ENCODE measurements at regions not wholly inside any gene's neighbourhood (a gene's known extent, or its start where the extent isn't known, plus 50 kb on each side); places are given as distances from the start of the nearest gene placed in this dataset.

- Mint-ChIP-seq H3K4me3 (no peak overlapping the region), H3K36me3 (ENCODE audit: low read depth) (no peaks in the 10 kb centered on the region), H3K9me3 (no peaks in the 10 kb centered on the region), H3K27ac (no peak overlapping the region), H3K27me3 (no peaks in the 10 kb centered on the region), H3K4me1 (no peaks in the 10 kb centered on the region)
- intact Hi-C loops (cut with micrococcal nuclease): no loop called here
- peak; percentile 58 for DNase-seq
Measured at GRCh38 chr5:162209005-162209605, 141.5 kb downstream of the GABRG2 start.

- intact Hi-C loops (cut with micrococcal nuclease): no loop called here
- Mint-ChIP-seq H3K9me3 (peaks cover 3% of the 10 kb centered on the region), H3K4me1 (no peaks in the 10 kb centered on the region), H3K4me3 (no peak overlapping the region), H3K27me3 (no peaks in the 10 kb centered on the region), H3K36me3 (ENCODE audit: low read depth) (no peaks in the 10 kb centered on the region), H3K27ac (no peak overlapping the region)
- DNase-seq: no peak
Measured at GRCh38 chr5:162214551-162214950, 147.0 kb downstream of the GABRG2 start.

- peaks cover 3% of the 10 kb centered on the region for H3K9me3 Mint-ChIP-seq
- DNase-seq: no peak
- no peak overlapping the region for H3K27ac Mint-ChIP-seq
- H3K4me3 Mint-ChIP-seq: no peak overlapping the region
- H3K4me1 Mint-ChIP-seq: no peaks in the 10 kb centered on the region
- H3K27me3 Mint-ChIP-seq: no peaks in the 10 kb centered on the region
- intact Hi-C loops (cut with micrococcal nuclease): no loop called here
- H3K36me3 Mint-ChIP-seq (ENCODE audit: low read depth): no peaks in the 10 kb centered on the region
Measured at GRCh38 chr5:162217037-162217436, 149.5 kb downstream of the GABRG2 start.

- Mint-ChIP-seq H3K27me3 (no peaks in the 10 kb centered on the region), H3K27ac (no peak overlapping the region), H3K9me3 (peaks cover 3% of the 10 kb centered on the region), H3K4me1 (no peaks in the 10 kb centered on the region), H3K4me3 (no peak overlapping the region), H3K36me3 (ENCODE audit: low read depth) (no peaks in the 10 kb centered on the region)
- DNase-seq: no peak
- intact Hi-C loops (cut with micrococcal nuclease): no loop called here
Measured at GRCh38 chr5:162221910-162222309, 154.3 kb downstream of the GABRG2 start.

- intact Hi-C loops (cut with micrococcal nuclease): no loop called here
- no peaks in the 10 kb centered on the region for H3K36me3 Mint-ChIP-seq (ENCODE audit: low read depth)
Measured at GRCh38 chr5:162227075-162227474, 159.5 kb downstream of the GABRG2 start.

GRCh38 chr5:162230348-162230747, 162.8 kb downstream of the GABRG2 start:
- DNase-seq: no peak
- Mint-ChIP-seq H3K27ac (no peak overlapping the region), H3K4me1 (no peaks in the 10 kb centered on the region), H3K27me3 (no peaks in the 10 kb centered on the region), H3K36me3 (ENCODE audit: low read depth) (no peaks in the 10 kb centered on the region), H3K4me3 (no peak overlapping the region), H3K9me3 (peaks cover 6% of the 10 kb centered on the region)
- intact Hi-C loops (cut with micrococcal nuclease): no loop called here

More at GRCh38 chr5:162227075-162227474, 159.5 kb downstream of the GABRG2 start:
- Mint-ChIP-seq H3K4me3 (no peak overlapping the region), H3K4me1 (no peaks in the 10 kb centered on the region), H3K27ac (no peak overlapping the region), H3K27me3 (no peaks in the 10 kb centered on the region), H3K9me3 (peaks cover 3% of the 10 kb centered on the region)
- no peak for DNase-seq

GRCh38 chr5:162231522-162231921, 163.9 kb downstream of the GABRG2 start:
- no peaks in the 10 kb centered on the region for H3K36me3 Mint-ChIP-seq (ENCODE audit: low read depth)

GRCh38 chr5:162240734-162241133, 173.2 kb downstream of the GABRG2 start:
- no peaks in the 10 kb centered on the region for H3K4me1 Mint-ChIP-seq
- H3K27ac Mint-ChIP-seq: no peak overlapping the region
- DNase-seq: peak; percentile 20
- no peaks in the 10 kb centered on the region for H3K27me3 Mint-ChIP-seq
- H3K9me3 Mint-ChIP-seq: peaks cover 7% of the 10 kb centered on the region
- intact Hi-C loops (cut with micrococcal nuclease): no loop called here
- no peak overlapping the region for H3K4me3 Mint-ChIP-seq
- H3K36me3 Mint-ChIP-seq (ENCODE audit: low read depth): no peaks in the 10 kb centered on the region

More at GRCh38 chr5:162231522-162231921, 163.9 kb downstream of the GABRG2 start:
- intact Hi-C loops (cut with micrococcal nuclease): no loop called here
- DNase-seq: no peak
- H3K4me1 Mint-ChIP-seq: no peaks in the 10 kb centered on the region
- no peak overlapping the region for H3K27ac Mint-ChIP-seq
- H3K27me3 Mint-ChIP-seq: no peaks in the 10 kb centered on the region
- peaks cover 8% of the 10 kb centered on the region for H3K9me3 Mint-ChIP-seq
- H3K4me3 Mint-ChIP-seq: no peak overlapping the region

- Mint-ChIP-seq H3K4me3 (no peak overlapping the region), H3K9me3 (peaks cover 2% of the 10 kb centered on the region), H3K36me3 (ENCODE audit: low read depth) (no peaks in the 10 kb centered on the region), H3K4me1 (no peaks in the 10 kb centered on the region), H3K27ac (no peak overlapping the region), H3K27me3 (no peaks in the 10 kb centered on the region)
- intact Hi-C loops (cut with micrococcal nuclease): no loop called here
- no peak for DNase-seq
Measured at GRCh38 chr5:162242416-162242815, 174.8 kb downstream of the GABRG2 start.

GRCh38 chr5:162243651-162244050, 176.1 kb downstream of the GABRG2 start:
- Mint-ChIP-seq H3K9me3 (no peaks in the 10 kb centered on the region), H3K27ac (no peak overlapping the region), H3K4me1 (no peaks in the 10 kb centered on the region), H3K27me3 (no peaks in the 10 kb centered on the region), H3K36me3 (ENCODE audit: low read depth) (no peaks in the 10 kb centered on the region), H3K4me3 (no peak overlapping the region)
- intact Hi-C loops (cut with micrococcal nuclease): no loop called here
- no peak for DNase-seq

GRCh38 chr5:162248107-162248713, 180.6 kb downstream of the GABRG2 start:
- H3K36me3 Mint-ChIP-seq (ENCODE audit: low read depth): no peaks in the 10 kb centered on the region
- DNase-seq: no peak
- intact Hi-C loops (cut with micrococcal nuclease): no loop called here
- H3K27me3 Mint-ChIP-seq: no peaks in the 10 kb centered on the region
- H3K4me1 Mint-ChIP-seq: no peaks in the 10 kb centered on the region
- H3K9me3 Mint-ChIP-seq: no peaks in the 10 kb centered on the region
- no peak overlapping the region for H3K4me3 Mint-ChIP-seq
- no peak overlapping the region for H3K27ac Mint-ChIP-seq

GRCh38 chr5:162256711-162257110, 189.1 kb downstream of the GABRG2 start:
- no peaks in the 10 kb centered on the region for H3K36me3 Mint-ChIP-seq (ENCODE audit: low read depth)

GRCh38 chr5:162268694-162269481, 201.3 kb downstream of the GABRG2 start:
- Mint-ChIP-seq H3K4me1 (no peaks in the 10 kb centered on the region), H3K36me3 (ENCODE audit: low read depth) (no peaks in the 10 kb centered on the region), H3K27me3 (no peaks in the 10 kb centered on the region), H3K4me3 (no peak overlapping the region), H3K9me3 (no peaks in the 10 kb centered on the region), H3K27ac (no peak overlapping the region)
- intact Hi-C loops (cut with micrococcal nuclease): no loop called here
- DNase-seq: no peak

More at GRCh38 chr5:162256711-162257110, 189.1 kb downstream of the GABRG2 start:
- intact Hi-C loops (cut with micrococcal nuclease): no loop called here
- no peak overlapping the region for H3K4me3 Mint-ChIP-seq
- H3K9me3 Mint-ChIP-seq: no peaks in the 10 kb centered on the region
- no peaks in the 10 kb centered on the region for H3K27me3 Mint-ChIP-seq
- no peaks in the 10 kb centered on the region for H3K4me1 Mint-ChIP-seq
- no peak overlapping the region for H3K27ac Mint-ChIP-seq
- no peak for DNase-seq

- no peaks in the 10 kb centered on the region for H3K27me3 Mint-ChIP-seq
- intact Hi-C loops (cut with micrococcal nuclease): no loop called here
- H3K4me1 Mint-ChIP-seq: no peaks in the 10 kb centered on the region
- no peak for DNase-seq
- H3K4me3 Mint-ChIP-seq: no peak overlapping the region
- H3K36me3 Mint-ChIP-seq (ENCODE audit: low read depth): no peaks in the 10 kb centered on the region
- no peak overlapping the region for H3K27ac Mint-ChIP-seq
- H3K9me3 Mint-ChIP-seq: no peaks in the 10 kb centered on the region
Measured at GRCh38 chr5:162272417-162272816, 204.8 kb downstream of the GABRG2 start.
